SK-N-SH (cell line): ENCODE measurements at regions not wholly inside any gene's neighbourhood (a gene's known extent, or its start where the extent isn't known, plus 50 kb on each side); places are given as distances from the start of the nearest gene placed in this dataset.

Source experiments
- JUND ChIP-seq: IDR thresholded peaks from 2 replicates; pipeline ENCODE4 v1.4.0; 2012
- TF ChIP-seq, protein P1 (sequence below): fragments of 200-600 bp; sonication (generic); IDR thresholded peaks from 2 replicates; pipeline ENCODE4 v1.6.1; 2017; ENCODE audit warnings: antibody characterized with exemption, mild to moderate bottlenecking, moderate library complexity

DNA sequence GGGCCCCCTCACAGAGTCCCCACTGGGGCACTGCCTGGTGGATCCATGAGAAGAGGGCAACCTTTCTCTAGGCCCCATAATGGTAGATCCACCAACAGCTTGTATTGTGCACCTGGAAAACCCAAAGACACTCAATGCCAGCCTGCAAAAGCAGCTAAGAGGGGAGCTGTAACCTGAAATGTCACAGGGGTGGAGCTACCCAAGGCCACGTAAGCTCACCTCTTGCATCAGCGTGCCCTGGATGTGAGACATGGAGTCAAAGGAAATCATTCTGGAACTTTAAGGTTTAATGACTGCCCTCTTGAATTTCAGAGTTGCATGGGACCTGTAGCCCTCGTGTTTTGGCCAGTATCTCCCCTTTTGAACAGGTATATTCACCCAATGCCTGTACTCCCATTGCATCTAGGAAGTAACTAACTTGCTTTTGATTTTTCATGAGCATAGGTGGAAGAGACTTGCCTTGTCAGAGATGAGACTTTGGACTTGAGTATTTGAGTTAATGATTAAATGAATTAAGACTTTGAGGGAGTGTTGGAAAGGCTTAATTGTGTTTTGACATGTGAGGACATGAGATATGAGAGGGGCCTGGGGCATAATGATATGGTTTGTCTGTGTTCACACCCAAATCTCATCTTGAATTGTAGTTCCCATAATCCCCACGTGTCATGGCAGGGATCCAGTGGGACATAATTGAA, 900.9 kb upstream of the ROBO1 start:
- no peak for TF ChIP-seq JUND
- TF ChIP-seq, protein P1, sequence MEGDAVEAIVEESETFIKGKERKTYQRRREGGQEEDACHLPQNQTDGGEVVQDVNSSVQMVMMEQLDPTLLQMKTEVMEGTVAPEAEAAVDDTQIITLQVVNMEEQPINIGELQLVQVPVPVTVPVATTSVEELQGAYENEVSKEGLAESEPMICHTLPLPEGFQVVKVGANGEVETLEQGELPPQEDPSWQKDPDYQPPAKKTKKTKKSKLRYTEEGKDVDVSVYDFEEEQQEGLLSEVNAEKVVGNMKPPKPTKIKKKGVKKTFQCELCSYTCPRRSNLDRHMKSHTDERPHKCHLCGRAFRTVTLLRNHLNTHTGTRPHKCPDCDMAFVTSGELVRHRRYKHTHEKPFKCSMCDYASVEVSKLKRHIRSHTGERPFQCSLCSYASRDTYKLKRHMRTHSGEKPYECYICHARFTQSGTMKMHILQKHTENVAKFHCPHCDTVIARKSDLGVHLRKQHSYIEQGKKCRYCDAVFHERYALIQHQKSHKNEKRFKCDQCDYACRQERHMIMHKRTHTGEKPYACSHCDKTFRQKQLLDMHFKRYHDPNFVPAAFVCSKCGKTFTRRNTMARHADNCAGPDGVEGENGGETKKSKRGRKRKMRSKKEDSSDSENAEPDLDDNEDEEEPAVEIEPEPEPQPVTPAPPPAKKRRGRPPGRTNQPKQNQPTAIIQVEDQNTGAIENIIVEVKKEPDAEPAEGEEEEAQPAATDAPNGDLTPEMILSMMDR, result no peak
